A549 (cell line): ENCODE measurements at regions not wholly inside any gene's neighbourhood (a gene's known extent, or its start where the extent isn't known, plus 50 kb on each side); places are given as distances from the start of the nearest gene placed in this dataset.

Experiments
- ATAC-seq, 2 experiments: fragments of 200-7000 bp in 1 of 2; fragments of >200 bp in 1 of 2; cut with Nextera tagmentation in 1 of 2; cut with Tn5 transposase in 1 of 2; 3 replicates each; pipeline versions ENCODE4 v1.8.0 to v1.9.1; 2018 to 2020; ENCODE audit warnings: mild to moderate bottlenecking in 1 of 2, moderate library complexity in 1 of 2
- CTCF ChIA-PET: fragments of 300-600 bp; sonication (Branson Sonifier 250); formaldehyde crosslinking; extraction: SDS; loops from one replicate; lab custom pipeline; 2021; ENCODE audit warnings: antibody characterized with exemption, inconsistent platforms; lab: Yijun Ruan, JAX
- POLR2A ChIA-PET: fragments of 350-600 bp; formaldehyde crosslinking; extraction: SDS; loops from one replicate; lab custom pipeline; 2021; ENCODE audit warnings: antibody characterized with exemption, inconsistent platforms; lab: Yijun Ruan, JAX
- DNase-seq, 2 experiments: peaks; one replicate each; pipeline versions ENCODE4 v3.0.0 to v3.0.0-alpha.2; 2011 to 2016; ENCODE audit warnings: low read depth in 1 of 2, low spot score in 1 of 2
- FAIRE-seq: peaks from 2 replicates; lab custom pipeline; 2011; peaks lifted over from hg19 to GRCh38; lab: Jason Lieb, UNC
- H3K27ac ChIP-seq, 2 experiments: fragments of >200 bp; sonication (Bioruptor Twin); formaldehyde crosslinking; 3 replicates each; pipeline ENCODE4 v1.5.1; 2016 to 2017
- H3K4me1 ChIP-seq: fragments of >200 bp; sonication (Bioruptor Twin); formaldehyde crosslinking; 3 replicates; pipeline ENCODE4 v1.6.1; 2016
- H3K4me2 ChIP-seq: fragments of >200 bp; sonication (Bioruptor Twin); formaldehyde crosslinking; 3 replicates; pipeline ENCODE4 v1.6.1; 2016
- H3K4me3 ChIP-seq: fragments of >200 bp; sonication (Bioruptor Twin); formaldehyde crosslinking; 3 replicates; pipeline ENCODE4 v1.5.1; 2016
- H3K9me3 ChIP-seq: fragments of >200 bp; sonication (Bioruptor Twin); formaldehyde crosslinking; 3 replicates; pipeline ENCODE4 v1.6.1; 2016
- BCL3 ChIP-seq: fragments of >200 bp; sonication (Bioruptor Twin); formaldehyde crosslinking; IDR thresholded peaks from 3 replicates; pipeline ENCODE4 v1.6.1; 2016
- BHLHE40 ChIP-seq: IDR thresholded peaks from 2 replicates; pipeline ENCODE4 v1.6.1; 2012; ENCODE audit warnings: low read depth, low read length, inconsistent platforms
- CBX8 ChIP-seq: fragments of 200-600 bp; sonication (generic); IDR thresholded peaks from 2 replicates; pipeline ENCODE4 v1.6.1; 2016
- CEBPB ChIP-seq, 2 experiments: fragments of >200 bp in 1 of 2; sonication (Bioruptor Twin) in 1 of 2; formaldehyde crosslinking in 1 of 2; IDR thresholded peaks; 2 replicates each; pipeline ENCODE4 v1.6.1; 2012 to 2016
- E2F6 ChIP-seq: IDR thresholded peaks from 2 replicates; pipeline ENCODE4 v1.6.1; 2012; ENCODE audit warnings: low read depth, borderline replicate concordance
- EP300 ChIP-seq, 2 experiments: fragments of >200 bp; sonication (Bioruptor Twin); formaldehyde crosslinking; IDR thresholded peaks; 2 replicates in 1 of 2; 3 replicates in 1 of 2; pipeline ENCODE4 v1.6.1; 2016 to 2017
- ESRRA ChIP-seq: fragments of 150-350 bp; IDR thresholded peaks from 2 replicates; pipeline ENCODE4 v1.6.1; 2014; ENCODE audit warnings: mild to moderate bottlenecking, low read length, borderline replicate concordance
- FOSB ChIP-seq: fragments of 250-450 bp; sonication (Bioruptor Pico); IDR thresholded peaks from 2 replicates; pipeline ENCODE4 v1.5.0; 2020; ENCODE audit warnings: mild to moderate bottlenecking, moderate library complexity
- HEYL ChIP-seq: fragments of 250-450 bp; sonication (Bioruptor Pico); IDR thresholded peaks from 2 replicates; pipeline ENCODE4 v1.8.0; 2021; ENCODE audit warnings: mild to moderate bottlenecking, moderate library complexity
- HOXB13 ChIP-seq: fragments of 250-450 bp; sonication (Bioruptor Pico); IDR thresholded peaks from 2 replicates; pipeline ENCODE4 v1.5.0; 2020; ENCODE audit warnings: low read depth, mild to moderate bottlenecking, moderate library complexity
- KDM1A ChIP-seq: fragments of 200-600 bp; sonication (generic); IDR thresholded peaks from 2 replicates; pipeline ENCODE4 v1.6.1; 2016; ENCODE audit warnings: low read depth, mild to moderate bottlenecking
- KDM5A ChIP-seq: fragments of 200-600 bp; sonication (generic); IDR thresholded peaks from 2 replicates; pipeline ENCODE4 v1.6.1; 2016; ENCODE audit warnings: antibody characterized with exemption, mild to moderate bottlenecking
- MAFK ChIP-seq: fragments of 450-650 bp; IDR thresholded peaks from 2 replicates; pipeline ENCODE4 v1.6.1; 2014; ENCODE audit not compliant: partially characterized antibody
- MAZ ChIP-seq: fragments of 150-350 bp; IDR thresholded peaks from 2 replicates; pipeline ENCODE4 v1.6.1; 2014; ENCODE audit warnings: antibody characterized with exemption, low read depth, low read length, borderline replicate concordance
- NFE2L2 ChIP-seq: fragments of 150-350 bp; conservative IDR thresholded peaks from 2 replicates; pipeline ENCODE4 v1.6.1; 2014; ENCODE audit warnings: low read length
- POLR2A ChIP-seq: IDR thresholded peaks from 2 replicates; pipeline ENCODE4 v1.6.1; 2012; ENCODE audit warnings: mild to moderate bottlenecking, low read length
- RAD21 ChIP-seq, 2 experiments: fragments of >200 bp in 1 of 2; sonication (Bioruptor Twin) in 1 of 2; formaldehyde crosslinking in 1 of 2; IDR thresholded peaks in 1 of 2; conservative IDR thresholded peaks in 1 of 2; 2 replicates in 1 of 2; 3 replicates in 1 of 2; pipeline ENCODE4 v1.6.1; 2012 to 2018; ENCODE audit warnings: inconsistent platforms in 1 of 2
- RCOR1 ChIP-seq: fragments of 150-350 bp; IDR thresholded peaks from 2 replicates; pipeline ENCODE4 v1.6.1; 2014; ENCODE audit warnings: antibody characterized with exemption, low read length, low read depth
- TP53 ChIP-seq: fragments of 250-450 bp; sonication (Bioruptor Pico); IDR thresholded peaks from 2 replicates; pipeline ENCODE4 v1.5.0; 2021; ENCODE audit warnings: mild to moderate bottlenecking, moderate library complexity
- ZFP36 ChIP-seq: fragments of 450-650 bp; IDR thresholded peaks from 2 replicates; pipeline ENCODE4 v1.6.1; 2014; ENCODE audit warnings: borderline replicate concordance; ENCODE audit not compliant: partially characterized antibody
- ZNF302 ChIP-seq: fragments of 250-450 bp; sonication (Bioruptor Pico); IDR thresholded peaks from 2 replicates; pipeline ENCODE4 v1.9.0; 2021; ENCODE audit warnings: inconsistent platforms, mild to moderate bottlenecking, moderate library complexity
- WGBS: methylation state at CpG from one replicate; pipeline ENCODE4 v1.1.6; 2017; ENCODE audit errors: missing lambda C conversion rate; 5-methylcytosine and 5-hydroxymethylcytosine counted together
- TF ChIP-seq, protein P1 (sequence below): fragments of 250-450 bp; sonication (Bioruptor Pico); IDR thresholded peaks from 2 replicates; pipeline ENCODE4 v1.5.0; 2021; ENCODE audit warnings: mild to moderate bottlenecking, moderate library complexity, borderline replicate concordance
- TF ChIP-seq, protein P2 (sequence below): fragments of >200 bp; sonication (Bioruptor Twin); formaldehyde crosslinking; IDR thresholded peaks from 3 replicates; pipeline ENCODE4 v1.5.1; 2016
- TF ChIP-seq, protein P3 (sequence below): fragments of 150-350 bp; IDR thresholded peaks from 2 replicates; pipeline ENCODE4 v1.6.1; 2014; ENCODE audit warnings: low read depth, mild to moderate bottlenecking, low read length
- TF ChIP-seq, protein P4 (sequence below): IDR thresholded peaks from 2 replicates; pipeline ENCODE4 v1.6.1; 2012

GRCh38 chr17:43330876-43331639, 67.7 kb upstream of the ARL4D start:
- peaks cover 4% of the 10 kb centered on the region; the same call in 1 of the 3 replicates for H3K4me1 ChIP-seq
- no peak overlapping the region for H3K4me3 ChIP-seq
- TF ChIP-seq HEYL (CRISPR knock-in tag) (no peak), HOXB13 (CRISPR knock-in tag) (no peak), NFE2L2 (no peak), KDM1A (no peak), CBX8 (no peak), RCOR1 (no peak), MAZ (no peak), FOSB (no peak), ZNF302 (no peak), E2F6 (no peak), CEBPB (IDR thresholded peaks at IDR 0.05) (no peak), BHLHE40 (no peak), ZFP36 (no peak), ESRRA (no peak), BCL3 (no peak), TP53 (CRISPR knock-in tag) (no peak), KDM5A (no peak)
- TF ChIP-seq, protein P1, sequence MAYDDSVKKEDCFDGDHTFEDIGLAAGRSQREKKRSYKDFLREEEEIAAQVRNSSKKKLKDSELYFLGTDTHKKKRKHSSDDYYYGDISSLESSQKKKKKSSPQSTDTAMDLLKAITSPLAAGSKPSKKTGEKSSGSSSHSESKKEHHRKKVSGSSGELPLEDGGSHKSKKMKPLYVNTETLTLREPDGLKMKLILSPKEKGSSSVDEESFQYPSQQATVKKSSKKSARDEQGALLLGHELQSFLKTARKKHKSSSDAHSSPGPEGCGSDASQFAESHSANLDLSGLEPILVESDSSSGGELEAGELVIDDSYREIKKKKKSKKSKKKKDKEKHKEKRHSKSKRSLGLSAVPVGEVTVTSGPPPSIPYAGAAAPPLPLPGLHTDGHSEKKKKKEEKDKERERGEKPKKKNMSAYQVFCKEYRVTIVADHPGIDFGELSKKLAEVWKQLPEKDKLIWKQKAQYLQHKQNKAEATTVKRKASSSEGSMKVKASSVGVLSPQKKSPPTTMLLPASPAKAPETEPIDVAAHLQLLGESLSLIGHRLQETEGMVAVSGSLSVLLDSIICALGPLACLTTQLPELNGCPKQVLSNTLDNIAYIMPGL (CRISPR knock-in tag), result no peak
- TF ChIP-seq, protein P2, sequence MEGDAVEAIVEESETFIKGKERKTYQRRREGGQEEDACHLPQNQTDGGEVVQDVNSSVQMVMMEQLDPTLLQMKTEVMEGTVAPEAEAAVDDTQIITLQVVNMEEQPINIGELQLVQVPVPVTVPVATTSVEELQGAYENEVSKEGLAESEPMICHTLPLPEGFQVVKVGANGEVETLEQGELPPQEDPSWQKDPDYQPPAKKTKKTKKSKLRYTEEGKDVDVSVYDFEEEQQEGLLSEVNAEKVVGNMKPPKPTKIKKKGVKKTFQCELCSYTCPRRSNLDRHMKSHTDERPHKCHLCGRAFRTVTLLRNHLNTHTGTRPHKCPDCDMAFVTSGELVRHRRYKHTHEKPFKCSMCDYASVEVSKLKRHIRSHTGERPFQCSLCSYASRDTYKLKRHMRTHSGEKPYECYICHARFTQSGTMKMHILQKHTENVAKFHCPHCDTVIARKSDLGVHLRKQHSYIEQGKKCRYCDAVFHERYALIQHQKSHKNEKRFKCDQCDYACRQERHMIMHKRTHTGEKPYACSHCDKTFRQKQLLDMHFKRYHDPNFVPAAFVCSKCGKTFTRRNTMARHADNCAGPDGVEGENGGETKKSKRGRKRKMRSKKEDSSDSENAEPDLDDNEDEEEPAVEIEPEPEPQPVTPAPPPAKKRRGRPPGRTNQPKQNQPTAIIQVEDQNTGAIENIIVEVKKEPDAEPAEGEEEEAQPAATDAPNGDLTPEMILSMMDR, result no peak
- TF ChIP-seq, protein P3, sequence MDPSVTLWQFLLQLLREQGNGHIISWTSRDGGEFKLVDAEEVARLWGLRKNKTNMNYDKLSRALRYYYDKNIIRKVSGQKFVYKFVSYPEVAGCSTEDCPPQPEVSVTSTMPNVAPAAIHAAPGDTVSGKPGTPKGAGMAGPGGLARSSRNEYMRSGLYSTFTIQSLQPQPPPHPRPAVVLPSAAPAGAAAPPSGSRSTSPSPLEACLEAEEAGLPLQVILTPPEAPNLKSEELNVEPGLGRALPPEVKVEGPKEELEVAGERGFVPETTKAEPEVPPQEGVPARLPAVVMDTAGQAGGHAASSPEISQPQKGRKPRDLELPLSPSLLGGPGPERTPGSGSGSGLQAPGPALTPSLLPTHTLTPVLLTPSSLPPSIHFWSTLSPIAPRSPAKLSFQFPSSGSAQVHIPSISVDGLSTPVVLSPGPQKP, result no peak
- CTCF ChIA-PET, result interaction anchor here (3.9 to 12.9 kb wide), 3 partner anchors 7 to 29 kb away, joined by 30 to 178 read pairs (median 89); no protein-coding TSS in a partner anchor
- POLR2A ChIA-PET, result no interaction called here
- FAIRE-seq (peak; percentile 13), ATAC-seq (0 out of 6 replicates have a peak, but pooled peaks of 1 of the 2 experiments have one; percentile 22), DNase-seq (peak in 1 of 2 experiments; percentile 58)
- H3K9me3 ChIP-seq, result no peaks in the 10 kb centered on the region
- 81% methylated on average over 12 of the region's 12 CpGs for WGBS
- no peak overlapping the region for H3K4me2 ChIP-seq
- H3K27ac ChIP-seq, result no peak overlapping the region

- 86% methylated on average over 6 of the region's 6 CpGs for WGBS
- FAIRE-seq (no peak), ATAC-seq (no peak)
- TF ChIP-seq ZNF302, result no peak
- no peak for TF ChIP-seq BCL3
- TF ChIP-seq EP300 (IDR thresholded peaks at IDR 0.05), result no peak
- TF ChIP-seq RAD21 (conservative IDR thresholded peaks at IDR 0.05 in 1 of 2, IDR thresholded peaks at IDR 0.05 in 1 of 2), result no peak
- TF ChIP-seq, protein P4, sequence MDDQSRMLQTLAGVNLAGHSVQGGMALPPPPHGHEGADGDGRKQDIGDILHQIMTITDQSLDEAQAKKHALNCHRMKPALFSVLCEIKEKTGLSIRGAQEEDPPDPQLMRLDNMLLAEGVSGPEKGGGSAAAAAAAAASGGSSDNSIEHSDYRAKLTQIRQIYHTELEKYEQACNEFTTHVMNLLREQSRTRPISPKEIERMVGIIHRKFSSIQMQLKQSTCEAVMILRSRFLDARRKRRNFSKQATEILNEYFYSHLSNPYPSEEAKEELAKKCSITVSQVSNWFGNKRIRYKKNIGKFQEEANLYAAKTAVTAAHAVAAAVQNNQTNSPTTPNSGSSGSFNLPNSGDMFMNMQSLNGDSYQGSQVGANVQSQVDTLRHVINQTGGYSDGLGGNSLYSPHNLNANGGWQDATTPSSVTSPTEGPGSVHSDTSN, result no peak
- TF ChIP-seq, protein P3, result no peak
- TF ChIP-seq MAFK, result no peak
- TF ChIP-seq POLR2A, result no peak
These were observed 69.6 kb upstream of the ARL4D start for GRCh38 chr17:43329183-43329582.

More at GRCh38 chr17:43329183-43329582, 69.6 kb upstream of the ARL4D start:
- ChIA-PET POLR2A (interaction anchor here (1.2 kb wide), 1 partner anchor 32 kb away, joined by 3 read pairs; no protein-coding TSS in a partner anchor), CTCF (interaction anchor here (3.9 kb wide), 1 partner anchor 9 kb away, joined by 30 read pairs; no protein-coding TSS in a partner anchor)
- H3K4me1 ChIP-seq, result peaks cover 4% of the 10 kb centered on the region; the same call in 1 of the 3 replicates
- no peak for DNase-seq
- H3K27ac ChIP-seq, result no peak overlapping the region
- no peak overlapping the region for H3K4me2 ChIP-seq
- no peak overlapping the region for H3K4me3 ChIP-seq
- no peaks in the 10 kb centered on the region for H3K9me3 ChIP-seq
